Stimulated activated CD4-positive, alpha-beta T cell treated with anti-CD3 and anti-CD28 coated beads, TNF-alpha, amount 100 ng/mL, for 48 hours (primary cell): ENCODE measurements at regions not wholly inside any gene's neighbourhood (a gene's known extent, or its start where the extent isn't known, plus 50 kb on each side); places are given as distances from the start of the nearest gene placed in this dataset.

Experiments used
- DNase-seq, 3 donors: peaks; one replicate each; pipeline ENCODE4 v3.0.0-alpha.2; 2020; ENCODE audit warnings: low read depth in 3 of 3

DNA sequence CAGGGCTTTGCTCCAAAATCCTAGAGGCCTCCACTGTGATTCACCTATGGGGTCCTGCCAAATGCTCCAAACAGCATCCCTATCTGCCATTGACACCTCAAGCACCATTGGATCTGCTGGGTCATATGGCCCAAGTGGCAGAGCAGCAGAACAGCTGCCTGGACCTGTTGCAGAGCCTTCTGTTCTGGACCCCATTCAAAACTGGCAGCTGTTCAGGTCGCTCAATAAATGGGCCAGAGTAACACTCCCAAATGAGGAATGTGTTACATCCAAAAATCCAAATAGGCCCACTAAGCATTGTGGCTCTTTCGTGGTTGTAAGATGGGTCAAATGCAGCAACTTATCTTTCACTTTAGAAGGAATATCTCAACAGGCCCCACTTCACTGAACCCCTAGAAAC is 783.6 kb downstream of the DCDC2C start:
- no peak for DNase-seq

DNA sequence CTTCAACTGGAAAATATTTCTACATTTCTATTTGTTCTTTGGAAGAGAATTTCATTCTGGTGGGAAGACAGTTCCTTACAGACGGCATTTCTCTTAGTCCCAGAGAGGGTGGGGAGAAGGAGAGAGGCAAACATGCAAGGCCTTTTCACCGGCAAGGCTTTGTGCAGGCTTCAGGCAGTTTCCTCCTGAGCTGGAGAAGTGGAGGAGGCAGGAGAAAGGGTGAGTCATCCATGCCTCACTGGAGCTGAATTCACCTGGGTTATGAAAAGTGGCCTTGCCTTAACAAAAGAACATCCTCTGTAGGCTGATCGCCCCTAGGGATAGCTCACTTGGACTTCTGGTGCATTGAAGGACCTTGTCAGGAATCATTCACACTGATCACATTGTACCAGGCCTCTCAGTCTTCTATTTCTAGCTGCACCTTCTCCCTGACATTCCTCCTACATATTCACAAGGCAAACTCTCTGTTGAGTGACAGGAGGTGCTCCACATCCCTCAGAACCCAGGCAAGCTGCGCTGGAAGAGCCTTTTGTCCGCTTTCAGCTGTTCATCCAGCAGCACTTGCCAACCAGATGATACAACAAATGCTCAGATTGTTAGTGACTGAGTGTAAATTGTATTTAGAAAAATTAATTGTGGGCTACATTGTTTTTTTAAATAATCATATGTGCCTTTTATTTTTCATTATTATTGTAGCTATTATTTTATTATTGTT is 796.1 kb downstream of the DCDC2C start:
- DNase-seq = no peak

DNA sequence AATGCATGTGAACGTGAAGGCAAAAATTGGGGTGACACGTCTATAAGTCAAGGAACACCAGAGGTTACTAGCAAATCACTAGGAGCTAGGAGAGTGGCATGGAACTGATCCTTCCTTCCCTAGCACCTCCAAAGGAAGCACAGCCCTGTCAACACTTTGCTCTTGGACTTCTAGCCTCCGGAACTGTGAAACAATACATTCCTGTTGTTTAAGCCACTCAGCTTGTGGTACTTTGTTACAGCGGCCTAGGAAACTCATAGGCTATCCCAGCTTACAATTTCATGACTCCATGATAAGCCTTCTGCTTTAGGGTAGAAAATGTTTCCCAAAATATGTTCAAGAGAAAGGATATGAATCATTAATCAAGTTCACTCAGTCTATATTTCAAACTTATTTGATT is 798.1 kb downstream of the DCDC2C start:
- no peak for DNase-seq

DNA sequence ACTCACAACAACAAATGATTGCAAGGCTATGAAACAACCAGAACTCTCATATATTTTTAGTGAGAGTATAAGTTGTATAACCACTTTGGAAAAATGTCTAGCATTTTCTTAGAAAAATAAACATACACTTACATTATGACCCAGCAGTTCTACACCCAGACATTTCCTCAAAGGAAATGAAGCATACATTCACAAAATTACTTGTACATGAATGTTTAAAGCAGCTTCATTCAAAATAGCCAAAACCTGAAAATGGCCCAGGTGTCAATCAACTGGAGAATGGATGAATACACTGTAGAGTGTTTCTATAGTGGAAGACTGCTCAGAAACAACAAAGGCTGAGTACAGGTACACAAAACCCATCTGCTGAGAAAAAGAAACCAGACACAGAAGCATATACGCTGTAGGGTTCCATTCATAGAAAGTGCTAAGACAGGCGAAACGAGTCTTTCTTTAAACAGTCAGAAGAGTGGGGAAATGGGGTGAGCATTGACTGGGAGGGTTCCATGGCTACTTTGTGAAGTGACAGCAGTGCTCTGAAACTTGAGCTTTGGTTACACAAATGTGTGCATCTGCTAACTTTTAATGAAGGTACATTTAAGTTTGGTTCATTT is 799.0 kb downstream of the DCDC2C start:
- no peak for DNase-seq

DNA sequence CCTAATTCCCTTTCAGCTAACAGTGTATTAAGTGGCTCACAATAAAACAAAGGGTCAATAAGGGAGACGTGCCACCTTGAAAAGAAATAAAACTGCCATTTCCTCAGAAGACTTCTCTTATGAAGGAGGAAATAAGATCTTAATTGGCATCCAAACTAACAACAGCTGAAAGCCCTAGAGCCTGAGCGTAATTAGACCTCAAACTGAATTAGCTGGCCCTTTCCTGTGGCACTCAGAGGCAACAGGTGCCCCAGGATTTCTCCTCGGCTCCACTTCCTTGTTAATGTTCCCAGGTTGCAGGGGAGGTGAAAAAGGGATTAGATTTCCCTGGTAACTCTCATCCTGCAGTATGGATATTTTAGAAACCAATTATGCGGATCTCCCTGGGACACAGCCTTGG is 804.3 kb downstream of the DCDC2C start:
- DNase-seq = no peak

DNA sequence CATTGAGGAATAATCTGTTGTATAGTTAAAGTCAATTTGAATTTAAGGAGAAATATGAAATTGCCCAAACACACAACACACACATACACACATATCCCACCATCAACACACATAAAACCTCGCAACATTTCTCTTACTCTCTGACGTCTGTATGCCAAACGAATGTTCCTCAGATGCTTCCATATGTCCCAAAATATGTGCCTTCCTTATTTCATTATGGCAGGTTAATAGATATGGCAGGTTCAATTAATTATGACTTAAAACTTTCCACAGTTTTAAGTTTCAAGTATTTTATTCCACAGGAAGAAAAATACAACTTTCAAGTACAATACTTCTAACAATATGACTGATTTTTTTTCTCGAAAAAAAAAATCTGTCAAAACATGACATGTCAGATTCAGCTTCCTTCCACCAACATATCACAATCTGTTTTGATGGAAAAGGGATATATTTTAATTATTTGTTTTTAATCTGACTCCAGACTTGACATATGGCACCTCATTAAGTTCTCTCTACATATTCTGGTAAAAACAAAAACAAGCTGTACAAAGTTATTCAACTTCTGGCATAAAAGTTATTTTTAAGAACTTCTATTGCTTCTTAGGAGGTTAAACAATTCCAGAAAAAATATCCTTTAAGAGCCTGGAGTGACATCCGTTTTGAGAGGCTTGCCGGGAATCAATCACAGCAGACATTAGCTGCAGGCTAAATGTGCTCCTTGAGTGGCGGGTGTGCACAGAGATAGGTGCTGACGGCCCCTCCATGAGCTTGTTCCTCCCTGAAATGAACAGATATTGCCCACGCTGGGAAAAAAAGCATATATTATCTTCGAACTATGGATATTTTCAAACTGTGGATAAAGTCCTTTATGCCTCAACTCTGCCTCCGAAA is 812.7 kb downstream of the DCDC2C start:
- DNase-seq = no peak

DNA sequence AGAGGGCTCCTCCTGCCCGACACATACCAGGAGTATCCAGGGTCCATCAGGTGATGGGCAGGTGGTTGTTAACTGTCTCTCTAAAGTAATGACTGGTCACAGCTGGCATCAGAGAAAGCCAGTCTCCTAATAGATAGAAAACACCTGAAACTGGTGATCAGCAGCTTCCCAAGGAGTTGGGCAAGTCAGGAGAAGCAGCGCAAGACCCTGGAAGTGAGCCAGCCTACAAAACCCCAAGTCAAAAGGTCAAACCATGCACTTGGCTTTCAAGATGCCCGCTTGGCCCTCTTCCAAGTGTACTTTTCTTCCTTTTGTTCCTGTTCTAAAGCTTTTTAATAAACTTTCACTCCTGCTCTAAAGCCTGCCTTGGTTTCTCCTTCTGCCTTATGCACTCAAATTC is 815.2 kb downstream of the DCDC2C start:
- DNase-seq = no peak

DNA sequence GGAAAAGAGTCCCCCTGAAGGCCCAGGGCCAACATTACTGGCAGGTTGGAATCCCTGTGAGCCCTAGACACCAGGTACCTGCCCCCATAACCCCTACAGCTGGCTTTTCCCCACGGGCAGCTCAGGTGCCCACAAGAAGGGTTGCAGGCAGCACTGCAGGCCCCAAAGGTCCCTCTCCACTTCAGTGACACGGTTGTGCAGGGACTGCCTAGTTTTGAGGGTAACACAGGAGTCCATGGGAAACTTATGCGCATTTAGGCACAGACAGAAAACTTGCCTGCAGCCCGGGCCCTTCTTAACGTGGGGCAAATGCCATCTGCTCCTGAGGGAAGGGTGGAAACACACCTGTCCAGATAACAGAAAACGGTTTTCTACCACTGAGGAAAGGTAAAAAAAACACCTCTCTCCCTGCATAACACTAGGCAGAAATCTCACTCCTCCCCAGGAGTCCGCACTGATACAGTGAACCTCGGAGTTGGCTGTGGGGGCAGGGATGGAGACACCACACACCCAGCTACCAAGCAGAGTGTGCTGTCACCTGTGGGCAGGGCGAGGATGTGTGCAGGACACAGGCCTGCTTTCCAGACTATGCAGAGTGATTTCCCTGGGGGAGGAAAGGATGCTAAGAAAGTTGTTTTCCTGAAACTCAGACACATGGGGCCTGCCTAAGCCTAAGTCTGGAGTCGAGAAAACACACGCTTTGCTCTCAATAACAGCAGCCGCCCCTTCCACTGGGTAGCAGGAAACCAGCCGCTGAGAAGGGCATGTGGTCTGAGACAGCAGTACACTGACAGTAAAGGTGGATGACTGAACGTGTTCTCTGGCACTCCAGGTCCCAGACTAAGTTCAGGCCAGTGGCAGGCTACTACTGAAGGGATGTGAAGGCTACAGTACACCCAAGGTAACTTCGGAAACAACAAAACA is 819.4 kb downstream of the DCDC2C start:
- DNase-seq = no peak

DNA sequence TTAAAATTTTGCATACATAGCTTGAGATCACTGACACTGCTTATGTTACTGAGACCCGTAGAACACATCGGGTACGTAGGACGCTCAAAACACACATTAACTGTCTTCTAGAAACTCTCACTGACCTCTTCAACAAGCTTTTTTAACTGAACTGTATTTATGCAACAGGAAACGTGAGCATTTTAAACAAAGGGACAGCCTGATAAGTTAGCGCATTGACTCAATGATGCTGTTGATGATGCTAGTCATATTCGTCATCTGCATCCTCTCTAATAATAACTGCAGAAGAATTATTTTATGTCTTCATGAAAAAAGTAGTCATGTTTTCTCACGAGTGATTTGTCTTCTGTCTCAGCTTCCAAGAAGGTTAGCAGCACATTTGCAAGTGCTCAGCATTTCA is 824.0 kb downstream of the DCDC2C start:
- no peak for DNase-seq

DNA sequence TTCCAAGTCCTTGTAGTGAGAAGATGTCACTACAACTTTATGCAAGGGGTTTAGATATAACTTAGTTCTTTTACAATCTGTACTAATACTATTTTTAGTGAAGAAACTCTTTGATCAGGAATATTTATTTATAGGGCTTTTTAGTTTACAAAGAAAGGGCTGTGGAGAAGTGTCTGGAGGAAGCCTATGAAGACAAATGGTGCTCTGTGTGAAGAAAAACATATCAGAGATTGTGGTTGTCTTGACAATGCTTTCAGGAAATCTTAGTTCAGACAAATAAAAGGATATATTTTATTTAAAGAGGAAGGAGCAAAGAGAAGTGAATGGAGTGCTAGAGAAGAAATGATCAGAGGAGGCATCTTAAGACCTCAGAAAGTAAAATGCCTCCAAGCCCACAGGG is 824.9 kb downstream of the DCDC2C start:
- DNase-seq = no peak

DNA sequence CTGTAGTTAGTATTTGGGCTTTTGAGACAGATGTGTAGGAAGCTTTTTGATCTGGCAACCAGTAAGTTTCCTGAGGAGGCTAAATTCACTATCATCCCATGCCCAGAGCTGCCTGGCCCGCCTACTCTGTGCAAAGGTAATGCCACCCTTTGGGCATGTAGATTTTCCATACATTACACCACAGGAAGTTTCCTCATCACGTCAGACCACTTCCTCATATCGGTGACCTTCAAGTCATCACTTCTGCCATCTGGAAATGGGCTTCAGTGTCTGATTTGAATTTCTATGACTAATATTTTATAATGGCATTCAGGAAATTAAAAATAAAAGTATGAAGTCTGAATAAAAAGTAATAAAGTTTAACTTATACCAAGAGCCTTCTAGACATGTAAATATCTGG is 825.4 kb downstream of the DCDC2C start:
- DNase-seq = no peak

DNA sequence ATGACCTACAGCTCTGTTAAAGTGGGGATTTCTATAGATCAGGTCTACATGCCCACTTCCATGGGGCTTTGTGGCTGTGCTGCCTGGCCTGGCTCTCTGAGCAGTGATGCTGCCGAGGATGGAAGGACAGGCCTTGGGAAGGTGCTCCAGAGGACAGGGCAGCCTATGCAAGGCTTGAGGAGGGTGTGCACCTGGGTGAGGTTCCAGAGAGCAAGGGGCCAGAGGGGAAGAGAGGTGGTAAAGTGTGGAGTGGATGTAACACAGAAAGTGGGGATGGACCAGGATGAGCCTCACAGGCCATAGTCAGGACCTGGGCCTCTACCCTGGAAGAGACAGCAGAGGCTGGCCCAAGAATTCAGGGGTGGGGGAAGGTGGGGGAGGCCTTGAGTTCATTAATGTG is 826.4 kb downstream of the DCDC2C start:
- DNase-seq = no peak

DNA sequence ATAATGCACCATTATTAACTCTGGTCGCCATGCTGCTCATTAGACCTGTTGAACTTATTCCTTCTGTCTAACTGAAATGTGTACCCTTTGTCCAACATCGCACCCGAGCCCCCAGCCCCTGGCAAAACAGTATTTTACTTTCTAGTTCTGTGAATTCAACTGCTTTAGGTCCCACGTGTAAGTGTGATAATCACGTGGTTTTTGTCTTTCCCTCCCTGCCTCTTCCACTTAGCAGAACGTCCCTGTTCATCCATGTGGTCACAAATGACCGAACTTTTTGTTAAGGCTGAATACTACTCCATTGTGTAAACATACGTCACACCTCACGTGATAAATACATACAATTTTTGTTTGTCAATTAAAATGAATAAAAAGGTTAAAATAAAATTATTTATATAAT is 826.9 kb downstream of the DCDC2C start:
- DNase-seq = no peak

DNA sequence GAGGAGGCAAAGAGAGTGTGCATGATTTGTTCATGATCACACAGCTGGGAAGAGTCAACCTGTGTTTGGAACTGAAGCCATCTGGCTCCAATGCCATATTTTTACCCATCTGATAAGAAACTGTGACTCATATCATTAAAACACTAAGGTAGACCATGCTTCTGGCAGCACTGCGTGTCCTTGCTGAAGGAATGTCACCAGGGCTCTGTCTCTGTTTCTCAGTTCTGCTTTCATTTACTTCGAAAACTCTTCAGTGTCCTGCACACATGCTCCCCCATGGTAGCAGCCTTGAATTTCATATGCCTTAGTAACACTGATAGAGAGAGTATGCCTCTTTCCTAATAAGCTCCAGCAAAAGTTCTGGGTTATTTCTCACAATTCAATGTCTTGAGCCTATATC is 830.4 kb downstream of the DCDC2C start:
- no peak for DNase-seq

DNA sequence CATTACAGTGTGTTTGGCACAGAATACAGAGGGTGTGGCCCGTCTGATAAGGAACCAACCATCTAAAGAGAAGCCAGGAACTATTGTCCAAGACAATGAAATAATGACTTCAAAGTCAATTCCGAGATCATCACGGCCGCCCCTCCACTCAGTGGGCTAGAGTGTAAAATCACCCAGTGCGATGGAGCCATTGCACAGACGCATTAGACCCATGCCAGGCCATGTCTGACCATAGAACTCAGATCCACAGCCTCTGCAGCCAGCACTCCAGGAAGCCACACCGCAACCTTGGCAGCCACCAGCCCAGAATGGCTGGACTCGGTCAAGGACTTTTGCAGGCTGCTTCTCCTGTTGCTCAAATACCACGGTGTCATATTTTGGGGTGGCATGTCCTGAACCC is 835.7 kb downstream of the DCDC2C start:
- no peak for DNase-seq

DNA sequence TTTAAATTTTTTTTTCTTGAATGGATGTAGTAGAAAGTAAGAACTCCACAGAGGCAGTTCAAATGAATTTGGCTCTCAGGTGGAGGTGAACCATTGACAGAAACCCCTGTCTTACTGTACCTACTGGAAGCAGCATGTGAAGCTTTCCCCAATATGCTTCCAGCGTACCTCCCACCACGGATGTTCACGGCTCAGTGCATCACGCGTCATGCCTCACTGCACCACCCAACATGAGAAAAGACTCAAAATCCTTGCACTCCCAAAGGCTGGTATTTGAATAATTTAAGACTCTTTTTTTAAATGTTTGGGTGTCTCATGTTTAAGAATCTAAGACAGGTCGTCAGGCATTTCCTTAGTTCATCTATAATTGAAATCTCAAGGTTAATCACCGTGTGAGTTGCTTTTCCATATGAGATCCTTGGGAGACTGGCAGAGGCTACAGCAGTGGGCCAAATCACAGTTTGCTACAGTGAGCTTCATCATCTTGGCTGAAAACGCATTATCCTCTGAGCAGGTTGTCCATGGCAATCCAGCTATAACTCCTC is 846.4 kb downstream of the DCDC2C start:
- DNase-seq = no peak

DNA sequence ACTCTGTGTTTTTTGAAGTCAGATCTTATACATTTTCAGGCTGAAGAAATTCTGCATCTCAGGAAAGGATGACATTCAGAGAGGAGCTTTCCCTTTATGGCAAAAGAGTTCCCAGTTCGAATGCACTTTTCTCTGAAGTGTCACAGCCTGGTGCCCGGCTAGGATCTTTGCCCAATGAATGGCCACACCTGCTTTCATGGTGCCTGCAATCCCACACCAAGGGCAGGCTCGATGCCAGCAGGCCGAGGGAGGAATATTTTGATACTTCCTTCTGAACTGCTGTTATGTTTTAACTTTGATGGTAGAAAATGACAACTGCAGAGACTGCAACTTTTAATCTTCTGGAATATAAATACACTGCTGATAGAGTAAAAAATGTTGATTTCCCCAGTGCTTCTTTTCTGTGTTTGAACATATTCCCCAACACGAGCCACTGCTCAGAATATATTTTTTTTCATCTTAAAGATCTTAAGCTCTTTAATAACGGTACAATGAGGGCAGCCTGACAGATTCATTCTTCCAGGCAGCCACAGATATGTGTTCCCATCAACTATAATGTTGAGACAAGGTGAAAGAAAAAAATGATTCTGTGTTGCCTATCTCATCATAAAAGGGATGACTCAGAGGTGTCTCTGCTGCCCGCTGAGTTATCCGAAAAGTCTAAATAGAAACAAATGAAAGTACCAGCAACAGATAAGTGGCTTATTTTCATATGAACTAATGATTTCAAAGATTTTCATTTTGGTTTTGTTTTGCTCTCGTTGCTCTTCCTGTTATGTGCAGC is 848.5 kb downstream of the DCDC2C start:
- DNase-seq = no peak

DNA sequence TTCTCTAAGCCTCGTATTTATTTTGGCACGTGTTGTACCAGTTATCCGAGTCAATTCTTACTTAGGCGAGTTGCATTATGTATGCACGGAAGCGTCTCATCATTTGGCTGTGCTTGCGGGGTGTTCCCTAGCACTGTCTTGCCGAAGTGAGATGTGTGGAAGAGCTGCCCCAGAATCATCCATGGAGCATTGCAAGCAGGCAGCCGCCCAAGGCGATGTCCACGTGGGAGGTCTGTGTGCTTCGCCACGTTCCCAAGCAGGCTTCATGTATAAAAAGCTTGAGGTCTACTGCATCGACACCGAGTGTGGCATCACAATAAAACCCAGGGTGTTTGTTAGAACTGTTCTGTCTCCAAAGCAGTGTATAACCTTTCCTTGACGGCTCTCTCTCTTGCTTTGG is 849.9 kb downstream of the DCDC2C start:
- DNase-seq = no peak

DNA sequence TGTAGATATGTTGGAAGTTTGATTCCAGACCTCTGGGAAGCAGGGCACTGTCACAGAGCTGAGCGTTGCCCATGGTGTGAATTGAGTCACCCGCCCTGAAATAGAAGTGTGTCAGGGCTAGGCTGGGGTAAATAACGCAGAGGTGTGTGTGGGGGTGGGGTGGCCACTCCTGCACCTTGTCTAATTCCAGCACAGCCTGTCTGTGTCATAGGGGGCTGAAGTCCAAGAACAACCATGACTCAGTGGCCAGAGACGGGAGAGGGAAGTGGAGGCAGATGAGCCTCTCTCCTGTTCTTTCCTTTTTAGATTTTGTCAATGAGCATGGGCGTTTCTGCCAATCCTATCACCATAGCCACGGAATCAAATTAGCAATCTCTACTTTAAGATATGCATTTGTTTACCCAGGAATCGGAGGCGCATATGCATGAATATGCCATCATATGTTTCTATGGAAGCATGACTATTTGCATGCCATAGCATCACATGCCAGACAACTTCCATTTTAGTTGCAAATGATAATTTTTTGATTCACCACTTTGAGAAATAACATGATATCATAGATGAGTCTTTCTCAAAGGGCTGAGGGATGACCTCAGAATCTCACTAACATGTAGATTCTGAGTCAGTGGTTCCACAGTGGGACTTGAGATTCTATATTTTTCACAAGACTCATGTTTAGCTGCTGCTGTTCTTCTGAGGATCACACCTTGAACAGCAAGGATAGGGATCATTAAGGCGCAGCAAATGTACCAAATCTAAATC is 852.9 kb downstream of the DCDC2C start:
- no peak for DNase-seq

DNA sequence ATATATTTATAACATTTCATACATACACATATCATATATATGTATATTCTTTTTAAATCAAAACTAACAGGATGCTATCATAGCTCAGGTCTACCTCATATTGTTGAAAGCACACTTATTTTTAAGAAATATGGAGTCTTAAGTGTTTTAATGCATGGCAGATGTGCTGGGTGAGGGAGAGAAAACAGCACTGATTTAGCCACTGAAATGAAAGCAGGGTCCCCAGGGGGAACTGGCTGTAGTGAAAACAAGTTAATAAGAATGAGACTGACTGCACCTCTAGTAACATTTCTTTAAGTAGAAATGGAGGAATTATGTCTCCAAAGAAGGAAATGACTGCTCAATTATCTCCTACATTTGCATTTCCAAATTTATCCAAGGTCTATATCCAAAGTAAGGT is 857.8 kb downstream of the DCDC2C start:
- DNase-seq = no peak
